GM23338 (cell line): ENCODE measurements at regions not wholly inside any gene's neighbourhood (a gene's known extent, or its start where the extent isn't known, plus 50 kb on each side); places are given as distances from the start of the nearest gene placed in this dataset.

Source experiments
- ATAC-seq: fragments of 200-7000 bp; cut with Tn5 transposase; 3 replicates; pipeline ENCODE4 v1.9.1; 2020
- DNase-seq: peaks from one replicate; pipeline ENCODE4 v3.0.0-alpha.2; 2015; ENCODE audit warnings: low spot score
- H2AFZ ChIP-seq: fragments of 200-600 bp; sonication (generic); 2 replicates; pipeline ENCODE4 v1.8.0; 2016; ENCODE audit warnings: antibody characterized with exemption, mild to moderate bottlenecking, moderate library complexity
- H3F3A ChIP-seq: fragments of 200-600 bp; sonication (generic); replicated peaks from 2 replicates; pipeline ENCODE4 v1.8.0; 2017; ENCODE audit warnings: antibody characterized with exemption, mixed run types, low read depth
- H3K27ac ChIP-seq: fragments of 200-600 bp; sonication (generic); 2 replicates; pipeline ENCODE4 v1.6.1; 2016; ENCODE audit warnings: low read depth
- H3K27me3 ChIP-seq: fragments of 200-600 bp; sonication (generic); 2 replicates; pipeline ENCODE4 v1.8.0; 2016; ENCODE audit warnings: mild to moderate bottlenecking, mixed run types, moderate library complexity; ENCODE audit not compliant: insufficient read depth
- H3K36me3 ChIP-seq: fragments of 200-600 bp; sonication (generic); 2 replicates; pipeline ENCODE4 v1.8.0; 2016; ENCODE audit warnings: mild to moderate bottlenecking; ENCODE audit not compliant: insufficient read depth
- H3K4me1 ChIP-seq: fragments of 200-600 bp; sonication (generic); 2 replicates; pipeline ENCODE4 v1.8.0; 2016; ENCODE audit warnings: mild to moderate bottlenecking, moderate library complexity; ENCODE audit not compliant: insufficient read depth
- H3K4me2 ChIP-seq: fragments of 200-600 bp; sonication (generic); 2 replicates; pipeline ENCODE4 v1.7.1; 2017; ENCODE audit warnings: mixed run types
- H3K4me3 ChIP-seq: fragments of 200-600 bp; sonication (generic); 2 replicates; pipeline ENCODE4 v1.6.1; 2016; ENCODE audit warnings: mixed run types
- H3K79me2 ChIP-seq: fragments of 200-600 bp; sonication (generic); replicated peaks from 2 replicates; pipeline ENCODE4 v1.8.0; 2017; ENCODE audit warnings: mild to moderate bottlenecking; ENCODE audit not compliant: insufficient read depth
- H3K9me2 ChIP-seq: fragments of 200-600 bp; sonication (generic); 2 replicates; pipeline ENCODE4 v1.8.0; 2017; ENCODE audit not compliant: insufficient read depth
- H4K20me1 ChIP-seq: fragments of 200-600 bp; sonication (generic); replicated peaks from 2 replicates; pipeline ENCODE4 v1.8.0; 2017; ENCODE audit warnings: mild to moderate bottlenecking; ENCODE audit not compliant: insufficient read depth
- H3K27ac Mint-ChIP-seq: 2 replicates; pipeline ENCODE4 v1.8.0; 2020; ENCODE audit warnings: inconsistent platforms, mild to moderate bottlenecking, moderate library complexity, mixed read lengths
- H3K27me3 Mint-ChIP-seq: 3 replicates; pipeline ENCODE4 v1.8.0; 2022; ENCODE audit warnings: low read depth, mild to moderate bottlenecking, moderate library complexity, mixed read lengths, inconsistent platforms; ENCODE audit not compliant: insufficient read depth, poor library complexity
- H3K36me3 Mint-ChIP-seq: 3 replicates; pipeline ENCODE4 v1.8.0; 2021; ENCODE audit warnings: low read depth, mild to moderate bottlenecking, inconsistent platforms, moderate library complexity, mixed read lengths
- H3K4me1 Mint-ChIP-seq: 3 replicates; pipeline ENCODE4 v1.8.0; 2020; ENCODE audit warnings: mild to moderate bottlenecking, inconsistent platforms, mixed read lengths
- H3K4me3 Mint-ChIP-seq: 3 replicates; pipeline ENCODE4 v1.8.0; 2021; ENCODE audit warnings: moderate library complexity, mild to moderate bottlenecking, inconsistent platforms, mixed read lengths
- H3K9me3 Mint-ChIP-seq: 3 replicates; pipeline ENCODE4 v1.8.0; 2020; ENCODE audit warnings: moderate library complexity, mild to moderate bottlenecking, inconsistent platforms, mixed read lengths
- CREB1 ChIP-seq: fragments of 250-450 bp; sonication (Bioruptor Pico); IDR thresholded peaks from 2 replicates; pipeline ENCODE4 v1.5.0; 2020; ENCODE audit warnings: low read depth, mild to moderate bottlenecking, moderate library complexity
- CTCF ChIP-seq, 2 experiments: fragments of 200-600 bp in 1 of 2; sonication (generic) in 1 of 2; conservative IDR thresholded peaks; 2 replicates each; pipeline versions ENCODE4 v1.5.1 to v1.6.1; 2016 to 2017; ENCODE audit warnings: antibody characterized with exemption in 2 of 2, low read depth in 2 of 2, mild to moderate bottlenecking in 2 of 2, moderate library complexity in 1 of 2
- ETS1 ChIP-seq: IDR thresholded peaks from 2 replicates; pipeline ENCODE4 v1.6.1; 2016; ENCODE audit warnings: antibody characterized with exemption
- EZH2phosphoT487 ChIP-seq: fragments of 200-600 bp; sonication (generic); IDR thresholded peaks from one replicate; pipeline ENCODE4 v1.8.1; 2018; ENCODE audit warnings: antibody characterized with exemption; ENCODE audit not compliant: unreplicated experiment
- POLR2AphosphoS5 ChIP-seq: IDR thresholded peaks from 2 replicates; pipeline ENCODE4 v1.6.1; 2016; ENCODE audit warnings: antibody characterized with exemption, low read depth
- REST ChIP-seq: IDR thresholded peaks from one replicate; pipeline ENCODE4 v1.6.1; 2018; ENCODE audit warnings: antibody characterized with exemption; ENCODE audit not compliant: unreplicated experiment
- STAT1 ChIP-seq: IDR thresholded peaks from one replicate; pipeline ENCODE4 v1.6.1; 2016; ENCODE audit warnings: antibody characterized with exemption; ENCODE audit not compliant: unreplicated experiment
- ZNF114 ChIP-seq: fragments of 250-450 bp; sonication (Bioruptor Pico); IDR thresholded peaks from 2 replicates; pipeline ENCODE4 v1.5.0; 2020; ENCODE audit warnings: mild to moderate bottlenecking, moderate library complexity
- ZNF462 ChIP-seq: fragments of 250-450 bp; sonication (Bioruptor Pico); IDR thresholded peaks from 2 replicates; pipeline ENCODE4 v1.5.0; 2020; ENCODE audit warnings: mild to moderate bottlenecking, moderate library complexity

GRCh38 chr11:23956586-23956985, 540.3 kb upstream of the LUZP2 start (continued):
- no peak for TF ChIP-seq REST

GRCh38 chr11:23957314-23957713, 539.5 kb upstream of the LUZP2 start:
- no peaks in the 10 kb centered on the region for H3F3A ChIP-seq
- H4K20me1 ChIP-seq: no peaks in the 10 kb centered on the region
- no peak for TF ChIP-seq EZH2phosphoT487
- no peak for TF ChIP-seq STAT1
- no peak for TF ChIP-seq ZNF462 (CRISPR knock-in tag)
- no peak for TF ChIP-seq CREB1 (CRISPR knock-in tag)
- TF ChIP-seq ZNF114: no peak
- TF ChIP-seq CTCF (conservative IDR thresholded peaks at IDR 0.05; ENCODE audit: low read depth in 2 of 2): no peak
- TF ChIP-seq ETS1: no peak
- no peak for TF ChIP-seq POLR2AphosphoS5
- Mint-ChIP-seq H3K4me3 (no peak overlapping the region), H3K27ac (no peak overlapping the region), H3K4me1 (peaks cover 29% of the 10 kb centered on the region), H3K9me3 (peaks cover 2% of the 10 kb centered on the region; the same call in 2 of the 3 replicates), H3K27me3 (no peaks in the 10 kb centered on the region), H3K36me3 (0 out of 3 replicates have a peak, but pooled peaks cover 3% of the 10 kb centered on the region)
- no peak overlapping the region for H3K4me3 ChIP-seq
- no peaks in the 10 kb centered on the region for H3K36me3 ChIP-seq
- no peaks in the 10 kb centered on the region for H3K79me2 ChIP-seq
- H3K4me1 ChIP-seq: peaks cover 29% of the 10 kb centered on the region
- ATAC-seq: no peak
- H3K27me3 ChIP-seq: no peaks in the 10 kb centered on the region
- H3K4me2 ChIP-seq: no peak overlapping the region
- no peak overlapping the region for H2AFZ ChIP-seq
- no peak for DNase-seq
- 0 out of 2 replicates have a peak, but pooled peaks cover 2% of the 10 kb centered on the region for H3K9me2 ChIP-seq
- H3K27ac ChIP-seq: no peak overlapping the region
